Activated CD4-positive, alpha-beta T cell treated with anti-CD3 and anti-CD28 coated beads for 1 hour (primary cell): ENCODE measurements at regions not wholly inside any gene's neighbourhood (a gene's known extent, or its start where the extent isn't known, plus 50 kb on each side); places are given as distances from the start of the nearest gene placed in this dataset.

Experiments used
- DNase-seq: peaks from one replicate; pipeline ENCODE4 v3.0.0-alpha.2; 2020

- no peak for DNase-seq
Measured at GRCh38 chr1:193806079-193807048, 620.0 kb upstream of the B3GALT2 start.

GRCh38 chr1:193799948-193800690 is 613.7 kb upstream of the B3GALT2 start:
- no peak for DNase-seq

GRCh38 chr1:193799371-193799770 is 613.0 kb upstream of the B3GALT2 start:
- DNase-seq: no peak

GRCh38 chr1:193794239-193794638 is 607.8 kb upstream of the B3GALT2 start:
- DNase-seq: no peak

- no peak for DNase-seq
Measured at GRCh38 chr1:193791746-193792145, 605.3 kb upstream of the B3GALT2 start.

GRCh38 chr1:193787061-193787460 is 600.6 kb upstream of the B3GALT2 start:
- DNase-seq: no peak

GRCh38 chr1:193785850-193786420 is 599.5 kb upstream of the B3GALT2 start:
- DNase-seq: no peak

GRCh38 chr1:193774536-193775323 is 588.3 kb upstream of the B3GALT2 start:
- no peak for DNase-seq

- DNase-seq: no peak
Measured at GRCh38 chr1:193771596-193771995, 585.2 kb upstream of the B3GALT2 start.

GRCh38 chr1:193769651-193770050 is 583.2 kb upstream of the B3GALT2 start:
- DNase-seq: no peak

GRCh38 chr1:193767886-193768285 is 581.5 kb upstream of the B3GALT2 start:
- DNase-seq: no peak

- DNase-seq: no peak
Measured at GRCh38 chr1:193766329-193766728, 579.9 kb upstream of the B3GALT2 start.

- no peak for DNase-seq
Measured at GRCh38 chr1:193763266-193763665, 576.9 kb upstream of the B3GALT2 start.

- DNase-seq: no peak
Measured at GRCh38 chr1:193762236-193762635, 575.8 kb upstream of the B3GALT2 start.

- no peak for DNase-seq
Measured at GRCh38 chr1:193755441-193755840, 569.0 kb upstream of the B3GALT2 start.

- no peak for DNase-seq
Measured at GRCh38 chr1:193754732-193755427, 568.5 kb upstream of the B3GALT2 start.

- DNase-seq: no peak
Measured at GRCh38 chr1:193754151-193754550, 567.7 kb upstream of the B3GALT2 start.

- DNase-seq: no peak
Measured at GRCh38 chr1:193753038-193753756, 566.8 kb upstream of the B3GALT2 start.

GRCh38 chr1:193749868-193750267 is 563.5 kb upstream of the B3GALT2 start:
- DNase-seq: no peak

GRCh38 chr1:193747579-193747978 is 561.2 kb upstream of the B3GALT2 start:
- DNase-seq: no peak

- no peak for DNase-seq
Measured at GRCh38 chr1:193741228-193741627, 554.8 kb upstream of the B3GALT2 start.
